ENCODE measurements at regions not wholly inside any gene's neighbourhood (a gene's known extent, or its start where the extent isn't known, plus 50 kb on each side); places are given as distances from the start of the nearest gene placed in this dataset.

DNA sequence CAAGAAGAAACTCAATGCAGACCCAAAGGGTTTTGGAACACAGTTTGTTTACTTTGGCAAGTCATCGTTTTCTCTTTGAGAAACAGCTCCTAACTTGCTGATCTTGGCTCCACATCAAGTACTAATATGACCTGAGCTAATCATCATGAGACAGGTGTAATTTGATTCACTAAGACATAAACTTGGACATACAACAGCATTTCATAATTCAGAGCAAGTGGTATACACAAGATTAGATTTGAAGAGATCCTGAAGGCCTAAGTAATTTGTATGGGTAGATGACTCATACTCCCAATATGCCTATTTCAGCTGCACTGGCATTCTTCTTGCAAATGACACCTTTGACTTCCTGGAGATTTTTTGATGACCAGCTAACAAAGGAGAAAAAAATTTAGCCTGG lies 1521.7 kb downstream of the RPA4 start:
- Histone ChIP-seq H3K27me3 (ENCODE audit: control insufficient read depth, insufficient read depth, low read length) (no peaks in the 10 kb centered on the region), H3K4me1 (ENCODE audit: control insufficient read depth, insufficient read depth, low read length) (no peaks in the 10 kb centered on the region), H3K4me3 (ENCODE audit: low read length) (no peak overlapping the region), H3K36me3 (ENCODE audit: control insufficient read depth, insufficient read depth, low read length) (no peaks in the 10 kb centered on the region), H3K9me3 (ENCODE audit: control insufficient read depth, low read depth, low read length) (no peaks in the 10 kb centered on the region), H3K27ac (ENCODE audit: low read length) (no peak overlapping the region)
- no peak for DNase-seq
- WGBS (ENCODE audit: insufficient coverage, low lambda C conversion rate), result no CpG with 5 or more reads among the region's 1 CpG

DNA sequence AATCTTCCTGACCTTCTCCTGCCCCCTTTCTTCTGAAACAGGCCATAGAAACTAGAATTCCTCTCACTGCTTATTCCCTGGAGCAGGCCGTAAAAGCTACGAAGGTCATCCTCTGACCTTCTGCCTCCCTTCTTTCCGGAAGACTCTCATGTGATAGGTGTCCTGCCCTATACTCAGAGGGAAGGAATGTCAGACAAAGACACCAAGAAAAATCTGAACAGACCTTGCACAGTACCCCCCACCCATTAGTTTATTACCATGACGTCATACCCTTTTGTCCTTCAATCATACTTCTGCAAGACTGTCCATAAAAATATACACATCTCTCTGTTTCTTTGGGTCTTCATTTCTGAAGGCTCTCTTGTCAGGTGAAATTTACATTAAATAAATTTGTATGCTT lies 1523.9 kb downstream of the RPA4 start:
- no peak for DNase-seq
- Histone ChIP-seq H3K4me3 (ENCODE audit: low read length) (no peak overlapping the region), H3K27ac (ENCODE audit: low read length) (no peak overlapping the region), H3K27me3 (ENCODE audit: control insufficient read depth, insufficient read depth, low read length) (no peaks in the 10 kb centered on the region), H3K4me1 (ENCODE audit: control insufficient read depth, insufficient read depth, low read length) (no peaks in the 10 kb centered on the region), H3K9me3 (ENCODE audit: control insufficient read depth, low read depth, low read length) (no peaks in the 10 kb centered on the region), H3K36me3 (ENCODE audit: control insufficient read depth, insufficient read depth, low read length) (no peaks in the 10 kb centered on the region)
- no CpG with 5 or more reads among the region's 4 CpGs for WGBS (ENCODE audit: insufficient coverage, low lambda C conversion rate)

DNA sequence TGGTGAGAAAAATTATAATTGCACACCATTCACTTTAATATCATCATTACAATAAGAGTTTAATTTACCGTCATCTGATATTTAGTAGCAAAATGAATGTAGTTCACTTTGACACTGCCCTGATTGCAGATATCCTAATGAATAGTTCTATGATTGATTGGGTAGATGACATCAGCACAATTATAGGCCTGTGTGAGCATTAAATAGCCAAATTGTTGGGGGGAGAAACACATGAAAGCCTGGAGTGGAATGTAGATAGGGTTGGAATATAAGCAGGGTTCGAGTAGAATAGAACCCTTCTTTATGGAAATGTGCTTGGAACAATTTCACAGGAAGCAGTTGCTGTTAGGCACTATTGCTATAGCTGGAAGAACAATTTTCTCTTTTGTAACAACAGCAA lies 1526.2 kb downstream of the RPA4 start:
- Histone ChIP-seq H3K36me3 (ENCODE audit: control insufficient read depth, insufficient read depth, low read length) (no peaks in the 10 kb centered on the region), H3K27me3 (ENCODE audit: control insufficient read depth, insufficient read depth, low read length) (no peaks in the 10 kb centered on the region), H3K9me3 (ENCODE audit: control insufficient read depth, low read depth, low read length) (no peaks in the 10 kb centered on the region), H3K4me3 (ENCODE audit: low read length) (no peak overlapping the region), H3K4me1 (ENCODE audit: control insufficient read depth, insufficient read depth, low read length) (no peaks in the 10 kb centered on the region), H3K27ac (ENCODE audit: low read length) (no peak overlapping the region)
- WGBS (ENCODE audit: insufficient coverage, low lambda C conversion rate), result no CpG with 5 or more reads among the region's 2 CpGs
- DNase-seq, result no peak

DNA sequence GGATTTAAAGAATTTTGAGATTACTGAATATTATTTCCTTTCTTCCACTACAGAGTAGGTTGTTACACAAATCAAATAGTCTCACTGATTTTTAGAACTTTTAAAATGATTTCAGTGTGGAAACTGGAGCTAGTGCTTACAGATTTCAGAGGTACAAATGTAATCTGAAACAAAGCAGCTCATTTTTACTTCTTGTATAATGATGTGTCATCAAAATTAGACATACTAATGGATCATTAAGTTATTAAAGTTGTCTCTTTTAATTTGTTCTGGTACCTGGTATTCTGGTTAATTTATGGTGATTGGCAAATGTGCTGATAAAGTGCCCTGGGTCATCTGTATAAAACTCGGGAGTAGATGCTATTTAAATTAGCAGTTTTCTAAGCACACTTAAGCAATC lies 1528.3 kb downstream of the RPA4 start:
- Histone ChIP-seq H3K4me1 (ENCODE audit: control insufficient read depth, insufficient read depth, low read length) (no peaks in the 10 kb centered on the region), H3K9me3 (ENCODE audit: control insufficient read depth, low read depth, low read length) (no peaks in the 10 kb centered on the region), H3K27ac (ENCODE audit: low read length) (no peak overlapping the region), H3K27me3 (ENCODE audit: control insufficient read depth, insufficient read depth, low read length) (no peaks in the 10 kb centered on the region), H3K36me3 (ENCODE audit: control insufficient read depth, insufficient read depth, low read length) (no peaks in the 10 kb centered on the region), H3K4me3 (ENCODE audit: low read length) (no peak overlapping the region)
- no CpG with 5 or more reads among the region's 1 CpG for WGBS (ENCODE audit: insufficient coverage, low lambda C conversion rate)
- DNase-seq, result no peak

DNA sequence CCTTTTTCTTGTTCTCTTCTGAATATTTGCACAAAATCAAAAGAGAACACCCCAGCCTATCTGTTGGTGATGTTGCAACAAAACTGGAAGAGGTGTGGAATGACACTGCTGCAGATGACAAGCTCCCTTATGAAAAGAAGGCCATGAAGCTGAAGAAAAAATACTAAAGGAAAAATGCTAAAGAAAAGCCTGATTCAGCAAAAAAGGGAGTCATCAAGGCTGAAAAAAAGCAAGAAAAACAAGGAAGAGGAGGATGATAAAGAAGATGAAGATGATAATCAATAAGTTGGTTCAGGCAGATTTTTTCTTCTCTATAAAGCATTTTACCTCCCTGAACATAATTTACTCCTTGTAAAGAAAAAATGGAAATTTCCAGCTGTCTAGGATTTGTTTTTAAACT lies 1538.8 kb downstream of the RPA4 start:
- no peak overlapping the region for H3K4me3 ChIP-seq (ENCODE audit: low read length)
- H3K9me3 ChIP-seq (ENCODE audit: control insufficient read depth, low read depth, low read length), result no peaks in the 10 kb centered on the region
- DNase-seq, result no peak
- H3K27ac ChIP-seq (ENCODE audit: low read length), result no peak overlapping the region
- no peaks in the 10 kb centered on the region for H3K36me3 ChIP-seq (ENCODE audit: control insufficient read depth, insufficient read depth, low read length)
- H3K4me1 ChIP-seq (ENCODE audit: control insufficient read depth, insufficient read depth, low read length), result no peaks in the 10 kb centered on the region
- H3K27me3 ChIP-seq (ENCODE audit: control insufficient read depth, insufficient read depth, low read length), result no peaks in the 10 kb centered on the region

DNA sequence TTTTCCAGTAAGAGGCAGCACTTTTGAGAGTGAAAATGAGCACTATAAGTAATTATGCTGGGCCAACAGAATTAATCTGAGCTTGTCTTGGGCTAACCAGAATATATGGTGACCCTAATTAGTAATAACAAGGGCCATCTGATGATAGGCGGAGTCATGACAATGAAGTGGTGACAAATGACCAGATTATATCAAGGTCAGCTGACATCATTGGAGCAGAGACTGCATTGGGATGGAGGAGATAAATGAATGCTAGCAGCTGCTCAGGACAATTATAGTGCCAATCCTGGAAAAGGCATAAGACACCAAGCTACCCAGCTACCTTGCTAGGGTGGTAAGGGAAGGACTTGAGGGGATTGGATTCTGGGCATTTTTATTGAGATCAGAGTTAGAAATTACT lies 1548.7 kb downstream of the RPA4 start:
- no peak for DNase-seq
- Histone ChIP-seq H3K27ac (ENCODE audit: low read length) (no peak overlapping the region), H3K9me3 (ENCODE audit: control insufficient read depth, low read depth, low read length) (no peaks in the 10 kb centered on the region), H3K36me3 (ENCODE audit: control insufficient read depth, insufficient read depth, low read length) (no peaks in the 10 kb centered on the region), H3K4me1 (ENCODE audit: control insufficient read depth, insufficient read depth, low read length) (no peaks in the 10 kb centered on the region), H3K4me3 (ENCODE audit: low read length) (no peak overlapping the region), H3K27me3 (ENCODE audit: control insufficient read depth, insufficient read depth, low read length) (no peaks in the 10 kb centered on the region)
- no CpG with 5 or more reads among the region's 1 CpG for WGBS (ENCODE audit: insufficient coverage, low lambda C conversion rate)

DNA sequence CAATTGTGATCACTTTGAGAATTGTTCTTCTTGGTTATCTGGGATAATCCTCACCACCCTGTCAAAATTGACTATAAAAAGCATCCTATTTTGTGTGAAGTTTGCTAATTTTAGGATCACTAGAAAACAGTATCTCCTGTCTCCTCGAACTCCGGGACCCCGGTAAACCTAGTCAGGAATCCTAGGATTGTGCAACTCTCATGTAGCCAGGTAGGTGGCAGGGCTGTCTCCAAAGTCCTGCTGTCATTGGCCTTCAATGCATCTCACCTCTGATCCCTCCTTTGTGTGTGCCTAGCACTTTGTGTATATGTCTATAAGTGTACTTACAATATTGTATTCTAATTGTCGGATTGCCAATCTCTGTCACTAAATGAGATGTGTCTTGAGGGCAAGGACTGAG lies 1564.8 kb downstream of the RPA4 start:
- no peaks in the 10 kb centered on the region for H3K4me1 ChIP-seq (ENCODE audit: control insufficient read depth, insufficient read depth, low read length)
- no peak overlapping the region for H3K27ac ChIP-seq (ENCODE audit: low read length)
- no peak for DNase-seq
- no peaks in the 10 kb centered on the region for H3K36me3 ChIP-seq (ENCODE audit: control insufficient read depth, insufficient read depth, low read length)
- 83% methylated on average over 1 of the region's 4 CpGs for WGBS (ENCODE audit: insufficient coverage, low lambda C conversion rate)
- H3K4me3 ChIP-seq (ENCODE audit: low read length), result no peak overlapping the region
- H3K9me3 ChIP-seq (ENCODE audit: control insufficient read depth, low read depth, low read length), result no peaks in the 10 kb centered on the region
- no peaks in the 10 kb centered on the region for H3K27me3 ChIP-seq (ENCODE audit: control insufficient read depth, insufficient read depth, low read length)

DNA sequence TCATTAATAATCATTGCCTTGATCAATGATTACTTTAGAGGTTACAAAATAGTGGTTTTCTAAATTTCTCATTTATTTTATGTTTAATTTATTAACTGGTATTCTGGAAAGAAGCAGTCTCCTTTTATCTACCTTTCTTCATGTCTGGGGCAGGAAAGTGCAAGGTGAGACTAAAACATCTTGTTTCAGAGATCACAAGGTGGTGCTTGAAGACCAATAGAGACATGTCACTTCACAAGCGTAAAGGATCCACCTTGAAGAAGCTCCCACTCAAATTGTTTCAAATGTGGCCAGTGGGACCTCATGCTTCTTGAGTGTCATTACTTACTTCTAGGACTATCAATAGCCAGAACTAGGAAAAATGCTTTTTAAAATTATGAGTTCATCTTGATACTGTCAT lies 1568.7 kb downstream of the RPA4 start:
- no CpG with 5 or more reads among the region's 1 CpG for WGBS (ENCODE audit: insufficient coverage, low lambda C conversion rate)
- no peaks in the 10 kb centered on the region for H3K4me1 ChIP-seq (ENCODE audit: control insufficient read depth, insufficient read depth, low read length)
- no peaks in the 10 kb centered on the region for H3K27me3 ChIP-seq (ENCODE audit: control insufficient read depth, insufficient read depth, low read length)
- H3K27ac ChIP-seq (ENCODE audit: low read length), result no peak overlapping the region
- H3K9me3 ChIP-seq (ENCODE audit: control insufficient read depth, low read depth, low read length), result no peaks in the 10 kb centered on the region
- H3K4me3 ChIP-seq (ENCODE audit: low read length), result no peak overlapping the region
- no peak for DNase-seq
- H3K36me3 ChIP-seq (ENCODE audit: control insufficient read depth, insufficient read depth, low read length), result no peaks in the 10 kb centered on the region

DNA sequence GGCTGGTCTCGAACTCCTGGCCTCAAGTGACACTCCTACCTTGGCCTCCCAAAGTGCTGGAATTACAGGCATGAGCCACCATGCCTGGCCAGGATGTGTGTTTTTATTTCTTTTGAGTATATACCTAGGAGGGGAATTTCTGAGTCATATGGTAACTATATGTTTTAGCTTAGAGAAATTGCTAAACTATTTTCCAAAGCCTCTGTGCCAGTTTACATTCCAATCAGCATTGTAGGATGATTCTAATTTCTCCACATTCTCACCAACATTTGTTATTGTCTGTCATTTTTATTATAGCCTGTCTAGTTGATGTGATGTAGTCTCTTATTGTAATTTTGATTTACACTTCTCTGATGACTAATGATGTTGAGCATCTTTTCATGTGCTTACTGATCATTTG lies 1576.0 kb downstream of the RPA4 start:
- H3K36me3 ChIP-seq (ENCODE audit: control insufficient read depth, insufficient read depth, low read length), result no peaks in the 10 kb centered on the region
- WGBS (ENCODE audit: insufficient coverage, low lambda C conversion rate), result no CpG with 5 or more reads among the region's 1 CpG

DNA sequence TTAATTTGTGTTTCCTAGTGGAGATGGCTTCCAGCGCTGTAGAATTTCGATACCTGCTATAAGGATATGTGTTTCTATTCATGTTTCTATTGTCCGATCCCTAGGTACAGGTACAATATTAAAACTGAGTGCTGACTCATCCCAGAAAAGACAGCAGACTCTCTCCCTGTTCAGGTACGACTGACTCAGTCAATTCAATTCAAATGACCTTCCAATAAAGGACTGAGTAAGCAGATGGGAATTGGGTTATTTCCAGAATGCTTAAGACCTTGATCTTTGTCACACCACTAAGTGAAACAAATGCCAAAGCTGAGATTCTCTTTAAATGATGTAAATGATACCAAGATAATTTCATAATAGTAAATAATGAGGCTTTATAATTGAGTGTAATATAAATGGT lies 1596.9 kb downstream of the RPA4 start:
- Histone ChIP-seq H3K4me3 (ENCODE audit: low read length) (no peak overlapping the region), H3K36me3 (ENCODE audit: control insufficient read depth, insufficient read depth, low read length) (no peaks in the 10 kb centered on the region), H3K27ac (ENCODE audit: low read length) (no peak overlapping the region), H3K27me3 (ENCODE audit: control insufficient read depth, insufficient read depth, low read length) (no peaks in the 10 kb centered on the region), H3K4me1 (ENCODE audit: control insufficient read depth, insufficient read depth, low read length) (no peaks in the 10 kb centered on the region), H3K9me3 (ENCODE audit: control insufficient read depth, low read depth, low read length) (no peaks in the 10 kb centered on the region)
- DNase-seq, result no peak
- no CpG with 5 or more reads among the region's 4 CpGs for WGBS (ENCODE audit: insufficient coverage, low lambda C conversion rate)

More for the DNA sequence above, 1576.0 kb downstream of the RPA4 start:
- Histone ChIP-seq H3K27me3 (ENCODE audit: control insufficient read depth, insufficient read depth, low read length) (no peaks in the 10 kb centered on the region), H3K4me3 (ENCODE audit: low read length) (no peak overlapping the region), H3K4me1 (ENCODE audit: control insufficient read depth, insufficient read depth, low read length) (no peaks in the 10 kb centered on the region), H3K27ac (ENCODE audit: low read length) (no peak overlapping the region), H3K9me3 (ENCODE audit: control insufficient read depth, low read depth, low read length) (no peaks in the 10 kb centered on the region)
- no peak for DNase-seq

DNA sequence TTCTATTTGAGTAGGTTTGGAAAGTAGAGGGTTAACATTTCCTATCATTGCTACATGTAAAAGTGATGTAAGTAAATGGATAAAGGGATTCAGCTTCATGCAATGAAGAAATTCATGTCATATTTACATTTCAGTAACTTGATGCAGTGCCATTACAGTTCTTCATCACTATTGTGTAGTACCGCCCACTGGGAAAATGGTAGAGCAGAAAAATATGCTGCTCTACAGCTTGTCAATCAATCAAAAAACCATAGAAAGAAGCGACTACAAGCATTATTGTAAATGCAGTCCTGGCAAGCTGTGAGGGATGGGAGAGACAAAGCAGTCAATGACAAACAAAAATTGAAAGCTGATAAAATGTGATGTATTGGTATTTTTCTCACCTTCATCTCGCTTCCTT lies 1597.9 kb downstream of the RPA4 start:
- no peak overlapping the region for H3K4me3 ChIP-seq (ENCODE audit: low read length)
- no peak for DNase-seq
- no CpG with 5 or more reads among the region's 3 CpGs for WGBS (ENCODE audit: insufficient coverage, low lambda C conversion rate)
- no peaks in the 10 kb centered on the region for H3K4me1 ChIP-seq (ENCODE audit: control insufficient read depth, insufficient read depth, low read length)
- H3K27me3 ChIP-seq (ENCODE audit: control insufficient read depth, insufficient read depth, low read length), result no peaks in the 10 kb centered on the region
- H3K27ac ChIP-seq (ENCODE audit: low read length), result no peak overlapping the region
- H3K9me3 ChIP-seq (ENCODE audit: control insufficient read depth, low read depth, low read length), result no peaks in the 10 kb centered on the region
- H3K36me3 ChIP-seq (ENCODE audit: control insufficient read depth, insufficient read depth, low read length), result no peaks in the 10 kb centered on the region

Measured in large intestine (tissue), 3 donors.